Naive B cell (primary cell): ENCODE measurements at regions not wholly inside any gene's neighbourhood (a gene's known extent, or its start where the extent isn't known, plus 50 kb on each side); places are given as distances from the start of the nearest gene placed in this dataset.

Experiments used
- ATAC-seq, 2 donors: fragments of 150-1000 bp; cut with Tn5 transposase; 2 replicates each; pipeline ENCODE4 v1.10.0; 2021; ENCODE audit warnings: low read depth in 2 of 2, mild to moderate bottlenecking in 2 of 2, moderate library complexity in 2 of 2
- DNase-seq: peaks from one replicate; pipeline ENCODE4 v3.0.0; 2022
- H3K27ac Mint-ChIP-seq, 6 donors: one replicate each; pipeline ENCODE4 v1.8.0; 2020 to 2022; ENCODE audit warnings: mild to moderate bottlenecking in 6 of 6, mixed read lengths in 6 of 6, moderate library complexity in 5 of 6, inconsistent platforms in 2 of 6
- H3K27me3 Mint-ChIP-seq, 3 donors: one replicate each; pipeline ENCODE4 v1.8.0; 2021 to 2022; ENCODE audit warnings: mixed read lengths in 3 of 3, mild to moderate bottlenecking in 1 of 3
- H3K36me3 Mint-ChIP-seq, 2 donors: one replicate each; pipeline ENCODE4 v1.8.0; 2020 to 2022; ENCODE audit warnings: mixed read lengths in 2 of 2, inconsistent platforms in 1 of 2, mild to moderate bottlenecking in 1 of 2
- H3K4me1 Mint-ChIP-seq, 3 donors: one replicate each; pipeline ENCODE4 v1.8.0; 2020 to 2022; ENCODE audit warnings: mixed read lengths in 3 of 3, inconsistent platforms in 1 of 3, mild to moderate bottlenecking in 1 of 3, moderate library complexity in 1 of 3
- H3K4me3 Mint-ChIP-seq, 8 donors: one replicate each; pipeline ENCODE4 v1.8.0; 2020 to 2022; ENCODE audit warnings: mild to moderate bottlenecking in 8 of 8, mixed read lengths in 8 of 8, moderate library complexity in 8 of 8, inconsistent platforms in 2 of 8
- H3K9me3 Mint-ChIP-seq, 7 donors: one replicate each; pipeline ENCODE4 v1.8.0; 2020 to 2022; ENCODE audit warnings: mixed read lengths in 7 of 7, mild to moderate bottlenecking in 5 of 7, inconsistent platforms in 2 of 7, moderate library complexity in 1 of 7

DNA sequence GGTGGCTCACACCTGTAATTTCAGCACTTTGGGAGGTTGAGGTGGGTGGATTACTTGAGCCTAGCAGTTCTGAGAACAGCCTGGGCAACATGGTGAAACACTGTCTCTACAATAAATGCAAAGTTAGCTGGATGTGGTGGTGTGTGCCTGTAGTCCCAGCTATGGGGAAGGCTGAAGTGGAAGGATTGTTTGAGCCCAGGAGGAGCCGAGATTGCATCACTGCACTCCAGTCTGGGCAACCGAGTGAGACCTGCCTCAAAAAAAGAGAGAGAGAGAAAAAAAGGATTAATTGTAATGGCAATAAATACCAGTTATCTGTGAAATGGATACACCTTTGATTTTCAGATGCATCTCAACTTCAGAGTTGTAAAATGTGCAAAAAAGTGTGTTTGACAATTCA lies 58.8 kb downstream of the SPRY1 start:
- no peaks in the 10 kb centered on the region for H3K36me3 Mint-ChIP-seq
- H3K27me3 Mint-ChIP-seq: no peaks in the 10 kb centered on the region
- ATAC-seq (no peak), DNase-seq (no peak)
- H3K4me3 Mint-ChIP-seq: peak overlapping the region in 6 of 8 donors; percentile 9 to 73 (median 47)
- H3K27ac Mint-ChIP-seq: peak overlapping the region in 2 of 6 donors; percentile 64 to 93
- peaks cover 26 to 49% (median 39%) of the 10 kb centered on the region in 3 donors for H3K4me1 Mint-ChIP-seq
- no peaks in the 10 kb centered on the region for H3K9me3 Mint-ChIP-seq

DNA sequence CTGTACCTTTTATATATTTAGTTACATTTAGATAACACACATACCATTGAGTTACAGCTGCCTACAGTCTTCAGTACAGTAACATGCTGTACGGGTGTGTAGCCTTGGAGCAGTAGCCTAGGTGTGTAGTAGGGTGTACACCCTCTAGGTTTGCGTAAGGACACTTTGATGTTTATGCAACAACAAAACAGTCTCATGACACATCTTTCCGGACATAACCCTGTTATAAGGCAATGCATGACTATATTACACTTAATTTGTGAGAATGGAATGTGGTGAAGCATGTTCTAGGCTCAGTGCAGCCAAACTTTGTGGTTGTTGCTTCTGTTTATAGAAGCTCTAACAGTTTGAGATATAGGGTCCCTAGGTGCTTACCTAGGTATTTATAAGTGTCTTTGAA lies 65.4 kb downstream of the SPRY1 start:
- H3K9me3 Mint-ChIP-seq: no peaks in the 10 kb centered on the region
- no peak for ATAC-seq
- H3K4me3 Mint-ChIP-seq: no peak overlapping the region
- DNase-seq: no peak
- peaks cover 30 to 48% (median 46%) of the 10 kb centered on the region in 3 donors for H3K4me1 Mint-ChIP-seq
- H3K36me3 Mint-ChIP-seq: no peaks in the 10 kb centered on the region
- H3K27me3 Mint-ChIP-seq: no peaks in the 10 kb centered on the region
- peak overlapping the region in 1 of 6 donors; percentile 26 for H3K27ac Mint-ChIP-seq

DNA sequence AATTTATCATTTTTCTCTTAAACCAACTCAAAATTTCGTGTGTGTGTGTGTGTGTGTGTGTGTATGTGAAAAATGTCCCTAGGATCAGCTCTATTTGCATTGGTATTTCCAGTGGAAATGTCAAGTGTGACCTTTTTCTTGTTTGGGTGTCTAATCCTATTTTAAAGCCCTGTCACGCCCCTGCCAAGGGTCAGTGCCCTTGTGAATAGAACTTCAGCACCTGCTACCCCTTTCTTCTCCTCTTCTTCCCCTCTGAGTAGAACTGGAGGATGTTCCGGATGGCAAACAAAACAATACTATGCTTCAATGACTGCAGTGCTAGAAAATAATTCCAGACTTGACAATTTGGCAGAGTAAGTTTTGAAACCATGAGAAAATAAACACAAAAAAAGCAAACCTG lies 67.3 kb downstream of the SPRY1 start:
- H3K9me3 Mint-ChIP-seq: no peaks in the 10 kb centered on the region
- H3K27ac Mint-ChIP-seq: peak overlapping the region in 5 of 6 donors; percentile 19 to 83 (median 71)
- H3K4me3 Mint-ChIP-seq: peak overlapping the region in 7 of 8 donors; percentile 63 to 87 (median 67)
- DNase-seq (peak; percentile 43), ATAC-seq (peak; percentile 97 to 99)
- H3K36me3 Mint-ChIP-seq: no peaks in the 10 kb centered on the region
- H3K27me3 Mint-ChIP-seq: no peaks in the 10 kb centered on the region
- peaks cover 37 to 57% (median 53%) of the 10 kb centered on the region in 3 donors for H3K4me1 Mint-ChIP-seq

DNA sequence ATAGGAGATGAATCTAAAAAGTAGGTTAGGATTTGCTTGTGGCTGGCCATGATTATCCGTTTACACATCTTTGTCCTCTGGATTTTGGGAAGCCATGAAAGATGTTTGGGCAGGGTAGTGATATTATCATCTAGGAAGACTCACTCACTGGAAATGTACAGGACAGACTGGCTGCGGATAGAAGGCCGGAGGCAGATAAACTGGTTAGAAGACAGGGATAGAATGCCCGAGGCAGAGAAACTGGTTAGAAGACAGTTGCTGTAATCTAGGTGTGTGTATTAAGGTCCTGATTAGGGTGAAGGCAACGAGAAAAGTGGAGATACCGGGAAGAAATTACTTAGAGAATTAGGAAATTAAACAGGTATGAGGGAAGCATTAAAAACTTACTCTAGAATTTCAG lies 68.8 kb downstream of the SPRY1 start:
- Mint-ChIP-seq H3K4me3 (no peak overlapping the region), H3K27me3 (no peaks in the 10 kb centered on the region), H3K36me3 (no peaks in the 10 kb centered on the region), H3K4me1 (peaks cover 42 to 62% (median 59%) of the 10 kb centered on the region in 3 donors), H3K9me3 (no peaks in the 10 kb centered on the region), H3K27ac (no peak overlapping the region)
- ATAC-seq: no peak
- no peak for DNase-seq

DNA sequence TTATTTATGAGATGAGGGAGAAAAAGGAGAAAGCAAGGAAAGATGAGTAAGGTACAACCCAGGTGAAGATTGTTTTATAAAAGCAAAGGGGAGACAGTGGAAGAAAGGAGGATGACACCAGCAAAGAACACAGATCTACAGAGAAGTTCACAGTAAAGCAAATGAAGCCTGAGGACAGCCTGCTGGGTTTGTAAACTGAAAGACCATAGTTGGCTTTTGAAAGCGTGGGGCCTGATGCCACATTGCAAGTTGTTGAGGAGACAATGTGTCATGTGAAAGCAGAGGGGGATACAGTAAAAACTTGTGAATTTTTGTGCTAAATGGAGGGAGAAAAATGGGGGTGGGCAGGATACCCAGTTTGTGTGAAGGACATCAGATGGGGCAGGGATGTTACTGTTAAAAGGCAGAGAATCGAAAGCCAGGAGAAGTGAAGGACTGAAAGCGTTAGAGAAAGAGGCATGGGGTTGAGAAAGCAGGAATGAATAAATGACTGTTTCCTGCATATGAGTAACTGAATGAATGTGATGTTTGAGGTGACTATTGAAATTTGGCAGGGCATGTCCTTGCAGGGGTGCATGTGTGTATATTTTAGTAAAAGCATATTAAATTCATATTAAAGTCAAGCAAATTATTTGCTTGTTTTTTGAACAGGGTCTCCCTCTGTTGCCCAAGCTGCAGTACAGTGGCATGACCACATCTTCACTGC lies 69.6 kb downstream of the SPRY1 start:
- Mint-ChIP-seq H3K4me3 (no peak overlapping the region), H3K4me1 (peaks cover 42 to 62% (median 56%) of the 10 kb centered on the region in 3 donors), H3K27ac (peak overlapping the region in 3 of 6 donors; percentile 0 to 19 (median 7)), H3K27me3 (no peaks in the 10 kb centered on the region), H3K9me3 (no peaks in the 10 kb centered on the region), H3K36me3 (no peaks in the 10 kb centered on the region)
- ATAC-seq (no peak), DNase-seq (no peak)

DNA sequence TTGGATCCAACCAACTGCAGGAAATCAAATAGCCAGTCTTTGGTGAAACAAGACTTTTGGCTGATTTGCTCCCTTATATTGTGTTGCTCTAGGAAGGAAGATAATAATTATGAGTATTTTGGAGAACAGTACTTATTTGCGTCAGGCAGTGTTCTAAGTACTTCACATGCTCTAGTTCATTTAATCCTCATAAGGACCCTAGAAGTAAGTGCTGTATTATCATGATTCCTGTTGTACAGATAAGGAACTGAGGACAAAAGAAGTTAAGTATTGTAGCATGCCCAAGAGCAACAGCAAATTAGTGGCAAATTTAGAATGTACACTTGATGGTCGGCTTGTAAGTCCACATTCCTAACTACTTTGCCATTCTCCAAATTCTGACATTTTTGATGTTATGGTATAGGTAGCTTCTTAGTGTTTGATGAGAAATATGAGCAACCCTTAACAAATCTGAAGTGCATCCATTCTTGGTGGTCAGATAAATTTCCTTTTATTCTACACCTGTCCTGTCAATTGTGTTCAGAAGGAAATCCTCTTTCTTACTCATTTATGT lies 72.0 kb downstream of the SPRY1 start:
- ATAC-seq (no peak), DNase-seq (no peak)
- Mint-ChIP-seq H3K27me3 (no peaks in the 10 kb centered on the region), H3K9me3 (no peaks in the 10 kb centered on the region), H3K36me3 (no peaks in the 10 kb centered on the region), H3K4me1 (peaks cover 37 to 47% (median 46%) of the 10 kb centered on the region in 3 donors), H3K27ac (no peak overlapping the region), H3K4me3 (no peak overlapping the region)

DNA sequence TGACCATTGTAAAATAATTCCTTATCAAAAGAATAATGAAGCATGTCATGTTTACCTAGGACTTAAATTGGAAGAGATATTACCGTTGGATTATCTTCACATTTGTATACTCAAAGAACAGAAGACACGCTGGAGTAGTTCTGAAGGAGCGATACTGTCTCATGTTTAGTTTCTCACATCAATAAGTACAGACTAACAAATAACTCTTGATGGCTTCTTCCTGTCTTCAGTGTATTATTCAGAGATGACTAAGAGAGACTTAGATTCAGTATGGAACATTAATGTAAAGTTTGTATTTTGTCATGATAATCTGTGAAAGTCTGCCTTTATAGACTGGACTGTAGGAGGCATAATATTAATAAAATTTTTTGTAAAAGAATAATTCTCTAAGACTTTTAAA lies 72.7 kb downstream of the SPRY1 start:
- H3K27ac Mint-ChIP-seq: no peak overlapping the region
- no peaks in the 10 kb centered on the region for H3K36me3 Mint-ChIP-seq
- peak overlapping the region in 1 of 8 donors; percentile 6 for H3K4me3 Mint-ChIP-seq
- no peak for DNase-seq
- no peaks in the 10 kb centered on the region for H3K27me3 Mint-ChIP-seq
- ATAC-seq: peak in 1 of 2 donors; percentile 48
- H3K4me1 Mint-ChIP-seq: peaks cover 30 to 41% (median 39%) of the 10 kb centered on the region in 3 donors
- H3K9me3 Mint-ChIP-seq: peaks cover 0 to 1% (median 0%) of the 10 kb centered on the region in 7 donors

DNA sequence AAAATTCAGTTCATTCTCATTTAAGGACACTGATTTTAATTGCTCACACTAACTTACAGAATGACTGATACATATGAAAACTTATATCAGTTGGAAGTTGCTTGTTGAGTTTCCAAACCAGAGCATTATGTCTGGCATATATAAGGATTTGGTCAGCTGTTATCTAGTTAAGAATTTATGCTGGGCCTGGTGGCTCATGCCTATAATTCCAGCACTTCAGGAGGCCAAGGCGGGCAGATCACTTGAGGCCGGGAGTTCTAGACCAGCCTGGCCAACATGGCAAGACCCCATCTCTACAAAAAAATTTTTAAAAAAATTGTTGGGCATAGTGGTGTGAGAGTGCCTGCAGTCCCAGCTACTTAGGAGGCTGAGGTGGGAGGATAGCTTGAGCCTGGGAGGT lies 73.1 kb downstream of the SPRY1 start:
- H3K4me1 Mint-ChIP-seq: peaks cover 30 to 38% (median 37%) of the 10 kb centered on the region in 3 donors
- peaks cover 0 to 1% (median 0%) of the 10 kb centered on the region in 7 donors for H3K9me3 Mint-ChIP-seq
- ATAC-seq (no peak), DNase-seq (no peak)
- peak overlapping the region in 1 of 6 donors; percentile 31 for H3K27ac Mint-ChIP-seq
- no peaks in the 10 kb centered on the region for H3K36me3 Mint-ChIP-seq
- H3K27me3 Mint-ChIP-seq: no peaks in the 10 kb centered on the region
- H3K4me3 Mint-ChIP-seq: no peak overlapping the region

DNA sequence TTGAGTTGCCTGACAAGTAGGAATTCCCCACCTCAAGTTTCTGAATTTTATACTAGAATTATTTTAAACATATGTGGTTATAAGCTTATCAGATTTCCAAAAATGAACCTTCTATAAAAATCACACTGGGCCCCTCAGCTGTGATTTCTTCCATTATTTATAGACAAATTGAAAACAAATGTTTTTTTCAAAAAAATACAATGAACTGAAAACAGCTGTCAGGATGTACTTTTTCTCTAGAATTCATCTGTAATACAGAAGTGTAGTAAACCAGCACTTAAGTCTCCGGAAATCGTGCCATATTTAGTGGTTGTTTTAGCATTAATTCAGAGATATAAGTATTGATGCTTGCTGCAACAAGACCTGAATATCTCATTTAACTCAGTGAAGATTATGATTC lies 74.0 kb downstream of the SPRY1 start:
- DNase-seq (no peak), ATAC-seq (no peak)
- H3K9me3 Mint-ChIP-seq: peaks cover 0 to 1% (median 0%) of the 10 kb centered on the region in 7 donors

DNA sequence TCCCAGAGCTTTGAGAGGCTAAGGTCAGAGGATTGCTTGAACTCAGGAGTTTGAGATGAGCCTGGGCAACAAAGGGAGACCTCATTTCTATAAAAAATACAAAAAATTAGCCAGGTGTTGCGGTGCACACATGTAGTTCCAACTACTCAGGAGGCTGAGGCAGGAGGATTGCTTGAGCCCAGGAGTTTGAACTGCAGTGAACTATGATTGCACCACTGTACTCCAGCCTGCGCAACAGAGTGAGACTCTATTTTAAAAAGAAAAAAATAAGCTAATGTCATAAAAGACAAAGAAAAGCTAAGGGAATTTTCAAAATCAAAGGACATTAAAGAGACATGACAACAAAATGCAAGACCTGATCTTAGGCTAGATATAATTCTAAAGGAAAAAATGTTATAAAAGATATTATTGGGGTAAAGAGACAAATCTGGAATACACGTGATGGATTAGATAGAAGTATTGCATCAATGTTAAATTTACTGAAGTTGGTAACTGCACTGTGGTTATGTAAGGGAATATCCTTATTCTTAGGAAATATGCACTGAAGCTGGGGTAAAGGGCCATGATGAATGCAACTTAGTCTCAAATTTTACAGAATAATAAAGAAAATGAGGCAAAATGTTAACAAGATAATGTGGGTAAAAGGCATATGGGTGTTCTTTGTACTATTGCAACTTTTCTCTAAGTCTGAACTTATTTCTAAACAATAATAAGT lies 75.2 kb downstream of the SPRY1 start:
- Mint-ChIP-seq H3K27ac (peak overlapping the region in 1 of 6 donors; percentile 47), H3K9me3 (peaks cover 0 to 1% (median 0%) of the 10 kb centered on the region in 7 donors), H3K4me3 (no peak overlapping the region), H3K36me3 (no peaks in the 10 kb centered on the region), H3K4me1 (peaks cover 12 to 19% (median 17%) of the 10 kb centered on the region in 3 donors), H3K27me3 (no peaks in the 10 kb centered on the region)
- ATAC-seq (no peak), DNase-seq (no peak)

More for the DNA sequence above, 74.0 kb downstream of the SPRY1 start:
- Mint-ChIP-seq H3K4me3 (no peak overlapping the region), H3K27me3 (no peaks in the 10 kb centered on the region), H3K27ac (no peak overlapping the region), H3K36me3 (no peaks in the 10 kb centered on the region), H3K4me1 (peaks cover 20 to 29% (median 28%) of the 10 kb centered on the region in 3 donors)

DNA sequence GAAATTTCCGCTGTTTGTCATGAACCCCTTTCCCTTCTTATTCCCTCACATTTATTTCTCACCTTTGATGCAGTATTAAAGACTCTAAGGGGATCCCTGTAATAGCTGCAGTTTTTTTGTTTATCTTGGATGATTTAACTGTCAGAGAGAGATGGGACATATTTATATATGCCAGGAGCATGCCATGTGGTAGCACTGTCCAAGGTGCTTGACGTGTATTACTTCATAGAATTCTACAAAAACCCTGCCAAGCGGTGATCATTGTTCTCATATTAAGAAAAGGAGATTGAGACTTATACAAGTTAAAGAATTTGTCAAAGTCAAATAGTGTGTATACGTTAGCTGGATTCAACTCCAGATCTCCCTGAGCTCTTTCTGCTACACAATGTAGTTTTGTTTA lies 78.2 kb downstream of the SPRY1 start:
- H3K9me3 Mint-ChIP-seq: peaks cover 0 to 1% (median 0%) of the 10 kb centered on the region in 7 donors
- H3K36me3 Mint-ChIP-seq: no peaks in the 10 kb centered on the region
- no peaks in the 10 kb centered on the region for H3K27me3 Mint-ChIP-seq
- peaks cover 16 to 24% (median 23%) of the 10 kb centered on the region in 3 donors for H3K4me1 Mint-ChIP-seq
- no peak overlapping the region for H3K27ac Mint-ChIP-seq
- ATAC-seq (no peak), DNase-seq (no peak)
- H3K4me3 Mint-ChIP-seq: no peak overlapping the region

DNA sequence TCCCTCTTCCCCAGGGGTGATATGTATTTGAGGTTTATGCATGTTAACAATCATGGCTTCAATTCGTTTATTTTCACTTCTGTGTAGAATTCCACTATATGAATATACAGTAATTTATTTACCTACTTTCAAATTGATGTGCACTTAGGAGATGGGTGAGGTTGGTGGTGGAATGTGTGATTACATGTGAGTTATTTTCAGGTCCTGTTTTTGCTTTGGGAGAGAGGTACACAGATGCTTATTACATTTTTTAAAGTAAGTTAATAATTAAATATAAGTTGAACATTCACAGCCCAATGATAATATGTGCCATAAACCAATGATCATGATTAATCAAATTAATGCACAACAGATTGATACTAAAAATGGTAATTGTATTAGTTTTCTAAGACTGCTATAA lies 79.5 kb downstream of the SPRY1 start:
- peak overlapping the region in 2 of 6 donors; percentile 19 to 42 for H3K27ac Mint-ChIP-seq
- no peaks in the 10 kb centered on the region for H3K36me3 Mint-ChIP-seq
- peaks cover 16 to 23% (median 22%) of the 10 kb centered on the region in 3 donors for H3K4me1 Mint-ChIP-seq
- H3K9me3 Mint-ChIP-seq: peaks cover 0 to 1% (median 0%) of the 10 kb centered on the region in 7 donors
- H3K27me3 Mint-ChIP-seq: peaks cover 0 to 3% (median 0%) of the 10 kb centered on the region in 3 donors
- ATAC-seq (no peak), DNase-seq (no peak)
- H3K4me3 Mint-ChIP-seq: no peak overlapping the region

DNA sequence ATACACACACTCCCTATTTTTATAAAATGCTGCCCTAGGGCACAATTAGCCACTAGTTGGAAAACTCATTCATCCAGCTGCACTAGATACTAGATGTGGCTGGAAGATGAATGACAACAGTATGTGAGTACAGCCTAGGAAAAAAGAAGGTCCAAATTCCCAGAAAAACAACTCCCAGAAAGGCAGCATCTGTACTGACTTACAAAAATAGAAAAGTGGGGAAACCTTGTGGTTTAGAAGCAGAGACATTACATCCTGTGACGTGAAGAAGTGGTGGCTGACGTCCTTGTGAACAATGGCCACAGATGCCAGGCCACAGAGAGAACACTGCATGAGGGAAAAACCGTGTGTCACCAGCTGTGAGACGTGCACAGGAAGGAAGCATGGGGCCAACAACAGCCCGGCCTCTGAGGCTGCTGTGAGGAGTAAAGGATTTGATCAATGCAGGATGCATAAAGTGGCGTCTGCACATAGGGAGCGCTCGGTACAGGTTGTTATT lies 81.2 kb downstream of the SPRY1 start:
- peak overlapping the region in 4 of 8 donors; percentile 23 to 44 (median 28) for H3K4me3 Mint-ChIP-seq
- H3K27ac Mint-ChIP-seq: peak overlapping the region in 4 of 6 donors; percentile 42 to 94 (median 63)
- H3K4me1 Mint-ChIP-seq: peaks cover 16 to 23% (median 22%) of the 10 kb centered on the region in 3 donors
- ATAC-seq (peak; percentile 97 to 99), DNase-seq (peak; percentile 55)
- peaks cover 0 to 3% (median 0%) of the 10 kb centered on the region in 3 donors for H3K27me3 Mint-ChIP-seq
- peaks cover 0 to 1% (median 0%) of the 10 kb centered on the region in 7 donors for H3K9me3 Mint-ChIP-seq
- H3K36me3 Mint-ChIP-seq: no peaks in the 10 kb centered on the region
